H1 (cell line): ENCODE measurements at regions not wholly inside any gene's neighbourhood (a gene's known extent, or its start where the extent isn't known, plus 50 kb on each side); places are given as distances from the start of the nearest gene placed in this dataset.

Source experiments
- CTCF ChIA-PET: fragments of 300-600 bp; sonication (Branson Sonifier 250); formaldehyde crosslinking; loops from one replicate; lab custom pipeline; 2021; ENCODE audit not compliant: partially characterized antibody; lab: Charles Lee
- POLR2A ChIA-PET: fragments of 300-600 bp; sonication (Branson Sonifier 250); formaldehyde crosslinking; loops from one replicate; lab custom pipeline; 2021; ENCODE audit warnings: inconsistent platforms; ENCODE audit not compliant: partially characterized antibody; lab: Charles Lee
- DNase-seq, 2 experiments: peaks; one replicate each; pipeline versions ENCODE4 v3.0.0 to v3.0.0-alpha.2; 2010 to 2022; ENCODE audit warnings: low spot score in 2 of 2, low read depth in 1 of 2, mixed read lengths in 1 of 2
- FAIRE-seq: peaks from 2 replicates; lab custom pipeline; 2011; peaks lifted over from hg19 to GRCh38; lab: Jason Lieb, UNC
- H2AFZ ChIP-seq: 2 replicates; pipeline ENCODE4 v1.8.1; 2012; ENCODE audit warnings: low read length, inconsistent platforms
- H2AK5ac ChIP-seq: 2 replicates; pipeline ENCODE4 v1.6.1; 2013; ENCODE audit warnings: low read depth, low read length
- H2BK120ac ChIP-seq: replicated peaks from 2 replicates; pipeline ENCODE3; 2013; ENCODE audit warnings: low read depth, low read length, inconsistent platforms
- H2BK12ac ChIP-seq: 2 replicates; pipeline ENCODE4 v1.6.1; 2013; ENCODE audit warnings: low read depth, low read length
- H2BK15ac ChIP-seq: 2 replicates; pipeline ENCODE4 v1.6.1; 2013; ENCODE audit warnings: low read length
- H2BK20ac ChIP-seq: 2 replicates; pipeline ENCODE4 v1.6.1; 2013; ENCODE audit warnings: low read length
- H2BK5ac ChIP-seq: 2 replicates; pipeline ENCODE4 v1.6.1; 2013; ENCODE audit warnings: low read depth, low read length
- H3K14ac ChIP-seq: 2 replicates; pipeline ENCODE4 v1.6.1; 2013; ENCODE audit warnings: inconsistent platforms; ENCODE audit not compliant: insufficient read length
- H3K18ac ChIP-seq: 2 replicates; pipeline ENCODE4 v1.6.1; 2013; ENCODE audit warnings: low read length; ENCODE audit errors: extremely low read depth
- H3K23ac ChIP-seq: 2 replicates; pipeline ENCODE4 v1.6.1; 2013; ENCODE audit warnings: inconsistent platforms; ENCODE audit not compliant: insufficient read length
- H3K23me2 ChIP-seq: 2 replicates; pipeline ENCODE4 v1.6.1; 2013; ENCODE audit warnings: low read depth, low read length
- H3K27ac ChIP-seq: 2 replicates; pipeline ENCODE4 v1.6.1; 2011; ENCODE audit warnings: low read depth, low read length, inconsistent platforms
- H3K27me3 ChIP-seq, 4 experiments: replicated peaks in 1 of 4; 1 replicate in 1 of 4; 2 replicates in 3 of 4; pipeline versions ENCODE4 v1.6.1 to v1.8.1; 2011 to 2013; ENCODE audit warnings: low read length in 3 of 4, mild to moderate bottlenecking in 3 of 4, inconsistent platforms in 2 of 4, mixed read lengths in 2 of 4, moderate library complexity in 1 of 4; ENCODE audit not compliant: control insufficient read depth in 3 of 4, insufficient read depth in 3 of 4; ENCODE audit errors: extremely low read depth in 1 of 4
- H3K36me3 ChIP-seq, 4 experiments: 2 replicates each; pipeline versions ENCODE4 v1.6.1 to v1.8.1; 2011 to 2013; ENCODE audit warnings: mild to moderate bottlenecking in 4 of 4, low read length in 3 of 4, moderate library complexity in 2 of 4, control low read depth in 1 of 4, inconsistent platforms in 1 of 4; ENCODE audit not compliant: insufficient read depth in 4 of 4, control insufficient read depth in 2 of 4
- H3K4ac ChIP-seq: replicated peaks from 2 replicates; pipeline ENCODE3; 2013; ENCODE audit warnings: low read length, low read depth, mixed read lengths, inconsistent platforms; ENCODE audit not compliant: insufficient read length
- H3K4me1 ChIP-seq, 4 experiments: replicated peaks in 1 of 4; 1 replicate in 1 of 4; 2 replicates in 3 of 4; pipeline versions ENCODE4 v1.6.1 to v1.8.1; 2011 to 2013; ENCODE audit warnings: low read length in 3 of 4, inconsistent platforms in 2 of 4, mixed read lengths in 1 of 4; ENCODE audit not compliant: insufficient read depth in 4 of 4, control insufficient read depth in 3 of 4
- H3K4me2 ChIP-seq, 2 experiments: 2 replicates each; pipeline versions ENCODE4 v1.6.1 to v1.8.1; 2011 to 2013; ENCODE audit warnings: low read depth in 2 of 2, low read length in 2 of 2, control low read depth in 1 of 2, inconsistent platforms in 1 of 2, mild to moderate bottlenecking in 1 of 2; ENCODE audit not compliant: insufficient read depth in 1 of 2
- H3K4me3 ChIP-seq, 4 experiments: fragments of 200-600, 300-600 bp in 1 of 4; sonication (generic), shearing (Covaris generic), sonication (Bioruptor Twin) in 1 of 4; 2 replicates each; pipeline versions ENCODE4 v1.5.1 to v1.8.1; 2011 to 2016; ENCODE audit warnings: low read length in 4 of 4, low read depth in 3 of 4, control low read depth in 2 of 4, inconsistent platforms in 2 of 4, mild to moderate bottlenecking in 2 of 4, mixed read lengths in 1 of 4, moderate library complexity in 1 of 4; ENCODE audit not compliant: insufficient read depth in 2 of 4; ENCODE audit errors: extremely low read depth in 1 of 4
- H3K56ac ChIP-seq: replicated peaks from 2 replicates; pipeline ENCODE3; 2013; ENCODE audit warnings: low read depth, mild to moderate bottlenecking, mixed read lengths, low read length, inconsistent platforms; ENCODE audit not compliant: insufficient read length
- H3K79me1 ChIP-seq: 2 replicates; pipeline ENCODE4 v1.6.1; 2013; ENCODE audit warnings: low read depth, low read length, control low read depth
- H3K79me2 ChIP-seq, 2 experiments: 2 replicates each; pipeline versions ENCODE4 v1.6.1 to v1.8.1; 2012 to 2013; ENCODE audit warnings: low read length in 2 of 2, mild to moderate bottlenecking in 2 of 2, inconsistent platforms in 1 of 2; ENCODE audit not compliant: insufficient read depth in 2 of 2, control insufficient read depth in 1 of 2
- H3K9ac ChIP-seq, 4 experiments: replicated peaks in 1 of 4; 1 replicate in 1 of 4; 2 replicates in 3 of 4; pipeline versions ENCODE4 v1.6.1 to v1.8.1; 2011 to 2013; ENCODE audit warnings: low read depth in 3 of 4, low read length in 3 of 4, control low read depth in 2 of 4, mild to moderate bottlenecking in 2 of 4, moderate library complexity in 2 of 4, inconsistent platforms in 1 of 4; ENCODE audit errors: extremely low read depth in 1 of 4
- H3K9me3 ChIP-seq, 2 experiments: 2 replicates each; pipeline versions ENCODE4 v1.6.1 to v1.8.1; 2012 to 2013; ENCODE audit warnings: mild to moderate bottlenecking in 2 of 2, moderate library complexity in 2 of 2, control low read depth in 1 of 2, inconsistent platforms in 1 of 2, low read depth in 1 of 2, low read length in 1 of 2, mixed read lengths in 1 of 2; ENCODE audit not compliant: insufficient read depth in 2 of 2
- H4K20me1 ChIP-seq, 2 experiments: replicated peaks in 1 of 2; 2 replicates each; pipeline versions ENCODE3 to v1.8.1; 2011 to 2013; ENCODE audit warnings: inconsistent platforms in 2 of 2, low read length in 2 of 2, mild to moderate bottlenecking in 1 of 2; ENCODE audit not compliant: insufficient read depth in 2 of 2, control insufficient read depth in 1 of 2
- H4K5ac ChIP-seq: 2 replicates; pipeline ENCODE4 v1.6.1; 2013; ENCODE audit warnings: low read length, low read depth, mixed read lengths, inconsistent platforms; ENCODE audit not compliant: insufficient read length
- H4K8ac ChIP-seq: 2 replicates; pipeline ENCODE4 v1.8.0; 2013; ENCODE audit warnings: mild to moderate bottlenecking, moderate library complexity, low read length, inconsistent platforms; ENCODE audit not compliant: insufficient read depth; ENCODE audit errors: extremely low read depth
- H4K91ac ChIP-seq: replicated peaks from 2 replicates; pipeline ENCODE3; 2013; ENCODE audit warnings: low read length, mixed read lengths, inconsistent platforms; ENCODE audit not compliant: insufficient read length
- ASH2L ChIP-seq: fragments of 200-600, 300-600 bp; sonication (generic); IDR thresholded peaks from one replicate; pipeline ENCODE4 v1.7.1; 2017; ENCODE audit warnings: low read length
- CEBPB ChIP-seq: IDR thresholded peaks from 2 replicates; pipeline ENCODE4 v1.6.1; 2012; ENCODE audit warnings: low read depth, low read length
- CTBP2 ChIP-seq: IDR thresholded peaks from 2 replicates; pipeline ENCODE4 v1.7.0; 2011; ENCODE audit warnings: borderline replicate concordance, mild to moderate bottlenecking, moderate library complexity, mixed read lengths, low read length; ENCODE audit not compliant: insufficient read depth, insufficient read length
- EGR1 ChIP-seq: IDR thresholded peaks from 2 replicates; pipeline ENCODE4 v1.6.1; 2011; ENCODE audit warnings: low read depth, low read length, borderline replicate concordance
- EP300 ChIP-seq, 2 experiments: IDR thresholded peaks; 1 replicate in 1 of 2; 2 replicates in 1 of 2; pipeline ENCODE4 v1.6.1; 2011 to 2012; ENCODE audit warnings: low read depth in 2 of 2, low read length in 2 of 2, mild to moderate bottlenecking in 2 of 2, borderline replicate concordance in 1 of 2, inconsistent platforms in 1 of 2, moderate library complexity in 1 of 2
- FOSL1 ChIP-seq: IDR thresholded peaks from 2 replicates; pipeline ENCODE4 v1.6.1; 2011; ENCODE audit warnings: mild to moderate bottlenecking, low read depth, low read length, moderate library complexity; ENCODE audit not compliant: insufficient read depth
- GABPA ChIP-seq: IDR thresholded peaks from 2 replicates; pipeline ENCODE4 v1.6.1; 2011; ENCODE audit warnings: mild to moderate bottlenecking, low read length, moderate library complexity, borderline replicate concordance; ENCODE audit not compliant: insufficient read depth
- PHF8 ChIP-seq: fragments of 200-600 bp; sonication (generic); conservative IDR thresholded peaks from 2 replicates; pipeline ENCODE4 v1.7.1; 2012; ENCODE audit warnings: low read depth, mild to moderate bottlenecking, inconsistent platforms, low read length, moderate library complexity
- RBBP5 ChIP-seq: IDR thresholded peaks from 2 replicates; pipeline ENCODE4 v1.7.1; 2012; ENCODE audit warnings: low read depth, mild to moderate bottlenecking, inconsistent platforms, low read length, moderate library complexity, borderline replicate concordance
- WGBS, 2 experiments: shearing (Covaris generic) in 1 of 2; methylation state at CpG; one replicate each; pipeline versions ENCODE4 v1.1.6 to v1.1.7; 2013 to 2015; ENCODE audit warnings: low lambda C conversion rate in 2 of 2, mixed read lengths in 2 of 2, inconsistent platforms in 1 of 2, low coverage in 1 of 2, missing lambda C conversion rate in 1 of 2; ENCODE audit not compliant: insufficient replicate concordance in 2 of 2, insufficient coverage in 1 of 2, insufficient read length in 1 of 2; ENCODE audit errors: extremely low coverage in 1 of 2, missing lambda C conversion rate in 1 of 2; 5-methylcytosine and 5-hydroxymethylcytosine counted together

DNA sequence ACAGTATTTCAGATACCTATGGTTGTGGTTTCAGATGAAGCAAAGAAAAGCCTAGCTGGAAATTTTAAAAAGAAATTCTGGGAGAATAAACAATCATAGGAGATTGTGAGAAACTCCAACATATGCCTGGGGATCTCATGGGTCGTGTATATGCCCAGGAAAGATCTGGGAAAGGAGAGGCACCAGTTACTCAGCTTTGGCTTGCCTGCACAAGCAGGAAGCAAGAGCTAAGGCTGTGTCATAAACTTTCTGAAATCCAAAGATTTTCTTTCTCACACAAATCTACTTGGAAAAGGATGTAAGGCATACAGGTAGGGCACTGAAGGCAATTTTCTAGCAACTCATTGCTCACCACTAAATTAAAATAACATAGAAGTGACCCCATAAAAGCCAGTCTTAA is 373.6 kb downstream of the CDC14C start:
- CTCF ChIA-PET: interaction anchor here (1.1 to 1.3 kb wide), 2 partner anchors 26 to 341 kb away, joined by 3 read pairs; no protein-coding TSS in a partner anchor
- Histone ChIP-seq H2BK12ac (no peak overlapping the region), H3K4ac (no peak overlapping the region), H3K23ac (no peak overlapping the region), H3K18ac (no peak overlapping the region), H2BK15ac (no peak overlapping the region), H3K79me1 (no peaks in the 10 kb centered on the region), H2AFZ (no peak overlapping the region), H3K4me1 (no peaks in the 10 kb centered on the region), H4K5ac (no peak overlapping the region), H4K20me1 (no peaks in the 10 kb centered on the region), H3K27ac (no peak overlapping the region), H3K27me3 (no peaks in the 10 kb centered on the region), H3K9ac (no peak overlapping the region), H2BK120ac (no peak overlapping the region), H3K14ac (no peak overlapping the region), H3K9me3 (no peaks in the 10 kb centered on the region), H4K8ac (no peak overlapping the region), H2BK5ac (no peak overlapping the region), H3K4me2 (no peak overlapping the region), H2AK5ac (no peak overlapping the region), H3K36me3 (no peaks in the 10 kb centered on the region), H4K91ac (no peak overlapping the region), H3K56ac (no peak overlapping the region), H3K79me2 (no peaks in the 10 kb centered on the region), H3K23me2 (no peaks in the 10 kb centered on the region), H2BK20ac (no peak overlapping the region), H3K4me3 (no peak overlapping the region)
- FAIRE-seq: no peak
- no peak for DNase-seq
- TF ChIP-seq ASH2L (no peak), EP300 (IDR thresholded peaks at IDR 0.05; ENCODE audit: borderline replicate concordance in 1 of 2, low read depth in 2 of 2, low read length in 2 of 2) (no peak), GABPA (no peak), PHF8 (no peak), CEBPB (no peak), CTBP2 (no peak), RBBP5 (no peak), EGR1 (no peak), FOSL1 (no peak)
- WGBS, 2 experiments: 100% methylated on average over 1 of the region's 1 CpG; no CpG with 5 or more reads in 1 of the 2 experiments
- POLR2A ChIA-PET: no interaction called here
